ENCODE measurements at regions not wholly inside any gene's neighbourhood (a gene's known extent, or its start where the extent isn't known, plus 50 kb on each side); places are given as distances from the start of the nearest gene placed in this dataset.

GRCh38 chr16:52705122-52705521 is 158.2 kb upstream of the TOX3 start:
- Histone ChIP-seq H3K4me2 (ENCODE audit: low read depth, low read length) (no peak overlapping the region), H3F3A (ENCODE audit: insufficient read depth, low read length) (no peaks in the 10 kb centered on the region), H3K9me2 (replicated peaks; ENCODE audit: insufficient read depth, low read length) (no peaks in the 10 kb centered on the region), H3K9me3 (replicated peaks; ENCODE audit: insufficient read depth, low read length) (no peaks in the 10 kb centered on the region), H3K4me1 (ENCODE audit: low read length) (no peaks in the 10 kb centered on the region), H2AFZ (ENCODE audit: low read length) (no peak overlapping the region), H3K36me3 (replicated peaks; ENCODE audit: insufficient read depth, low read length) (no peaks in the 10 kb centered on the region), H4K20me1 (ENCODE audit: insufficient read depth, low read length) (no peaks in the 10 kb centered on the region), H3K79me2 (ENCODE audit: low read length) (no peaks in the 10 kb centered on the region), H3K9ac (ENCODE audit: low read length) (no peak overlapping the region), H3K4me3 (ENCODE audit: low read length) (no peak overlapping the region), H3K27ac (ENCODE audit: low read length) (no peak overlapping the region), H3K27me3 (replicated peaks; ENCODE audit: insufficient read depth, low read length) (no peaks in the 10 kb centered on the region)
- TF ChIP-seq EZH2phosphoT487 (IDR thresholded peaks at IDR 0.05; ENCODE audit: low read length) (no peak), CTCF (IDR thresholded peaks at IDR 0.05; ENCODE audit: low read length) (no peak), EZH2 (optimal IDR thresholded peaks at IDR 0.05; ENCODE audit: low read depth, low read length) (no peak)
- no peak for DNase-seq

GRCh38 chr16:52697971-52698370 is 151.0 kb upstream of the TOX3 start:
- H3K9me3 ChIP-seq (replicated peaks; ENCODE audit: insufficient read depth, low read length), result no peaks in the 10 kb centered on the region
- no peak for TF ChIP-seq EZH2phosphoT487 (IDR thresholded peaks at IDR 0.05; ENCODE audit: low read length)
- TF ChIP-seq CTCF (IDR thresholded peaks at IDR 0.05; ENCODE audit: low read length), result no peak
- TF ChIP-seq EZH2 (optimal IDR thresholded peaks at IDR 0.05; ENCODE audit: low read depth, low read length), result no peak
- no peak overlapping the region for H3K9ac ChIP-seq (ENCODE audit: low read length)
- no peak overlapping the region for H3K4me3 ChIP-seq (ENCODE audit: low read length)
- H4K20me1 ChIP-seq (ENCODE audit: insufficient read depth, low read length), result no peaks in the 10 kb centered on the region
- no peak overlapping the region for H3K4me2 ChIP-seq (ENCODE audit: low read depth, low read length)
- no peaks in the 10 kb centered on the region for H3F3A ChIP-seq (ENCODE audit: insufficient read depth, low read length)
- no peaks in the 10 kb centered on the region for H3K36me3 ChIP-seq (replicated peaks; ENCODE audit: insufficient read depth, low read length)
- no peaks in the 10 kb centered on the region for H3K4me1 ChIP-seq (ENCODE audit: low read length)
- H2AFZ ChIP-seq (ENCODE audit: low read length), result no peak overlapping the region
- H3K27me3 ChIP-seq (replicated peaks; ENCODE audit: insufficient read depth, low read length), result no peaks in the 10 kb centered on the region
- DNase-seq, result no peak
- no peaks in the 10 kb centered on the region for H3K9me2 ChIP-seq (replicated peaks; ENCODE audit: insufficient read depth, low read length)
- H3K27ac ChIP-seq (ENCODE audit: low read length), result no peak overlapping the region
- H3K79me2 ChIP-seq (ENCODE audit: low read length), result no peaks in the 10 kb centered on the region

GRCh38 chr16:52696126-52696525 is 149.2 kb upstream of the TOX3 start:
- Histone ChIP-seq H3K36me3 (replicated peaks; ENCODE audit: insufficient read depth, low read length) (no peaks in the 10 kb centered on the region), H2AFZ (ENCODE audit: low read length) (no peak overlapping the region), H3K9me2 (replicated peaks; ENCODE audit: insufficient read depth, low read length) (no peaks in the 10 kb centered on the region), H3K27me3 (replicated peaks; ENCODE audit: insufficient read depth, low read length) (no peaks in the 10 kb centered on the region), H3K4me2 (ENCODE audit: low read depth, low read length) (no peak overlapping the region), H3K4me1 (ENCODE audit: low read length) (no peaks in the 10 kb centered on the region), H3F3A (ENCODE audit: insufficient read depth, low read length) (no peaks in the 10 kb centered on the region), H4K20me1 (ENCODE audit: insufficient read depth, low read length) (no peaks in the 10 kb centered on the region), H3K27ac (ENCODE audit: low read length) (no peak overlapping the region), H3K9ac (ENCODE audit: low read length) (no peak overlapping the region), H3K9me3 (replicated peaks; ENCODE audit: insufficient read depth, low read length) (no peaks in the 10 kb centered on the region), H3K79me2 (ENCODE audit: low read length) (no peaks in the 10 kb centered on the region), H3K4me3 (ENCODE audit: low read length) (no peak overlapping the region)
- DNase-seq, result no peak
- TF ChIP-seq EZH2phosphoT487 (IDR thresholded peaks at IDR 0.05; ENCODE audit: low read length) (no peak), CTCF (IDR thresholded peaks at IDR 0.05; ENCODE audit: low read length) (no peak), EZH2 (optimal IDR thresholded peaks at IDR 0.05; ENCODE audit: low read depth, low read length) (no peak)
